Tibial nerve (tissue), 4 donors: ENCODE measurements at regions not wholly inside any gene's neighbourhood (a gene's known extent, or its start where the extent isn't known, plus 50 kb on each side); places are given as distances from the start of the nearest gene placed in this dataset.

Experiments
- CTCF ChIP-seq, 5 experiments: fragments of 200-600 bp in 3 of 5; fragments of 450-650 bp in 2 of 5; sonication (generic) in 3 of 5; IDR thresholded peaks; one replicate each; pipeline ENCODE4 v1.5.1; 2016 to 2019; ENCODE audit warnings: antibody characterized with exemption in 5 of 5, mild to moderate bottlenecking in 3 of 5, moderate library complexity in 2 of 5
- EP300 ChIP-seq, 2 donors: sonication (generic); formaldehyde crosslinking; IDR thresholded peaks; one replicate each; pipeline ENCODE4 v1.6.1; 2017; ENCODE audit warnings: antibody characterized with exemption in 2 of 2, mild to moderate bottlenecking in 1 of 2
- POLR2A ChIP-seq, 2 donors: fragments of 450-650 bp; IDR thresholded peaks; one replicate each; pipeline ENCODE4 v1.6.1; 2017; ENCODE audit warnings: antibody characterized with exemption in 2 of 2, mild to moderate bottlenecking in 2 of 2, moderate library complexity in 2 of 2

GRCh38 chr1:198830412-198830811 is 191.6 kb downstream of the PTPRC start:
- TF ChIP-seq CTCF (IDR thresholded peaks at IDR 0.05): no peak
- no peak for TF ChIP-seq POLR2A (IDR thresholded peaks at IDR 0.05)
- no peak for TF ChIP-seq EP300 (IDR thresholded peaks at IDR 0.05)
